ENCODE measurements at regions not wholly inside any gene's neighbourhood (a gene's known extent, or its start where the extent isn't known, plus 50 kb on each side); places are given as distances from the start of the nearest gene placed in this dataset.

DNA sequence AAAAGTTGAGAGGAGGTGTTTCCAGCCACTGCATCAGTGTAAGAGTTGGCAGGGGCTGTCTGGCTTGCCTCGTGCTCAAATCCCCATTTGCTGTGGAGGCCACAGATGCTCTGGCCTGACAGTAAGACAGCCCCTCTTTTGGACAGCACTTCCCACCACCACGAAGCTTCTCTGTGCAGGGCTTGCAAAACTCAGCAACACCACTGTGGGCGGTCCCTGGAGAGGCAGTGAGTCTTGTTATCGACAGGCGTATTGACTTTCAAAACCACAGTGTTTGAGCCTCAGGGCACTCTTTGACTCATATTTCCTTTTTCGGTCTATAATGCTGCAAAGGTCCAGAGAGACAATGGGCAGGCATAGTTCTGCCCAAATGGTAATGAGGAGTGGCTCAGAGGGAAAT, 539.5 kb downstream of the EBF1 start:
- no peaks in the 10 kb centered on the region for H4K20me1 ChIP-seq (ENCODE audit: low read depth, low read length)
- H3K4me2 ChIP-seq (ENCODE audit: low read depth, low read length, poor library complexity, severe bottlenecking) = no peak overlapping the region
- no peaks in the 10 kb centered on the region for H3K79me2 ChIP-seq (ENCODE audit: insufficient read depth, low read length)
- TF ChIP-seq, protein P1, sequence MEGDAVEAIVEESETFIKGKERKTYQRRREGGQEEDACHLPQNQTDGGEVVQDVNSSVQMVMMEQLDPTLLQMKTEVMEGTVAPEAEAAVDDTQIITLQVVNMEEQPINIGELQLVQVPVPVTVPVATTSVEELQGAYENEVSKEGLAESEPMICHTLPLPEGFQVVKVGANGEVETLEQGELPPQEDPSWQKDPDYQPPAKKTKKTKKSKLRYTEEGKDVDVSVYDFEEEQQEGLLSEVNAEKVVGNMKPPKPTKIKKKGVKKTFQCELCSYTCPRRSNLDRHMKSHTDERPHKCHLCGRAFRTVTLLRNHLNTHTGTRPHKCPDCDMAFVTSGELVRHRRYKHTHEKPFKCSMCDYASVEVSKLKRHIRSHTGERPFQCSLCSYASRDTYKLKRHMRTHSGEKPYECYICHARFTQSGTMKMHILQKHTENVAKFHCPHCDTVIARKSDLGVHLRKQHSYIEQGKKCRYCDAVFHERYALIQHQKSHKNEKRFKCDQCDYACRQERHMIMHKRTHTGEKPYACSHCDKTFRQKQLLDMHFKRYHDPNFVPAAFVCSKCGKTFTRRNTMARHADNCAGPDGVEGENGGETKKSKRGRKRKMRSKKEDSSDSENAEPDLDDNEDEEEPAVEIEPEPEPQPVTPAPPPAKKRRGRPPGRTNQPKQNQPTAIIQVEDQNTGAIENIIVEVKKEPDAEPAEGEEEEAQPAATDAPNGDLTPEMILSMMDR (IDR thresholded peaks at IDR 0.05; ENCODE audit: insufficient read depth, low read length, poor library complexity, severe bottlenecking) = no peak
- TF ChIP-seq EZH2phosphoT487 (conservative IDR thresholded peaks at IDR 0.05; ENCODE audit: low read length) = no peak
- no peaks in the 10 kb centered on the region for H3F3A ChIP-seq (ENCODE audit: insufficient read depth)
- no peak overlapping the region for H3K27ac ChIP-seq (ENCODE audit: low read depth, low read length)
- H3K9me2 ChIP-seq (replicated peaks; ENCODE audit: insufficient read depth, low read length) = no peaks in the 10 kb centered on the region
- no peaks in the 10 kb centered on the region for H3K36me3 ChIP-seq (ENCODE audit: low read length)
- H3K9ac ChIP-seq (ENCODE audit: low read length) = no peak overlapping the region
- no peak overlapping the region for H3K4me3 ChIP-seq (ENCODE audit: insufficient read depth, low read length, poor library complexity, severe bottlenecking)
- H3K27me3 ChIP-seq (ENCODE audit: low read length) = no peaks in the 10 kb centered on the region
- H3K9me3 ChIP-seq (ENCODE audit: insufficient read depth, low read length) = no peaks in the 10 kb centered on the region
- H2AFZ ChIP-seq (ENCODE audit: low read depth, low read length, severe bottlenecking) = no peak overlapping the region

DNA sequence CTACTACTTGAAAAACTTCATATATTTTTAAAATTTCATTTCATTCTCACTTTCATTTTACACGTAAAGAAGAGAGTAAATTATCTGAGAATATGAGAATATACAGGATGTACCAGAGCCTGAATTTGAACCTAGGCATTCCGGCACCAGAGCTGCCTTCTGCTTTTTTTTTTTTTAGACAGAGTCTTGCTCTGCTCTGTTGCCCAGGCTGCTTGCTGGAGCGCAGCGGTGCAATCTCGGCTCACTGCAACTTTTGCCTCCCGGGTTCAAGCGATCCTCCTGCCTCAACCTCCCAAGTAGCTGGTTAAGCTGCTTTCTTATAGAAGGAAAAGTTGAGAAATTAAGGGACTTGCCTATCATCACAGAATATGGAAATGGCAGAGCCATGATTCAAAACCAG, 540.1 kb downstream of the EBF1 start:
- H3K4me3 ChIP-seq (ENCODE audit: insufficient read depth, low read length, poor library complexity, severe bottlenecking) = no peak overlapping the region
- TF ChIP-seq EZH2phosphoT487 (conservative IDR thresholded peaks at IDR 0.05; ENCODE audit: low read length) = no peak
- TF ChIP-seq, protein P1 (IDR thresholded peaks at IDR 0.05; ENCODE audit: insufficient read depth, low read length, poor library complexity, severe bottlenecking) = no peak
- no peaks in the 10 kb centered on the region for H3K9me2 ChIP-seq (replicated peaks; ENCODE audit: insufficient read depth, low read length)
- no peaks in the 10 kb centered on the region for H3K27me3 ChIP-seq (ENCODE audit: low read length)
- H3K36me3 ChIP-seq (ENCODE audit: low read length) = no peaks in the 10 kb centered on the region
- no peaks in the 10 kb centered on the region for H3K9me3 ChIP-seq (ENCODE audit: insufficient read depth, low read length)
- no peak overlapping the region for H3K27ac ChIP-seq (ENCODE audit: low read depth, low read length)
- H3K79me2 ChIP-seq (ENCODE audit: insufficient read depth, low read length) = no peaks in the 10 kb centered on the region
- H2AFZ ChIP-seq (ENCODE audit: low read depth, low read length, severe bottlenecking) = no peak overlapping the region
- no peak overlapping the region for H3K9ac ChIP-seq (ENCODE audit: low read length)
- H4K20me1 ChIP-seq (ENCODE audit: low read depth, low read length) = no peaks in the 10 kb centered on the region
- H3F3A ChIP-seq (ENCODE audit: insufficient read depth) = no peaks in the 10 kb centered on the region
- H3K4me2 ChIP-seq (ENCODE audit: low read depth, low read length, poor library complexity, severe bottlenecking) = no peak overlapping the region

DNA sequence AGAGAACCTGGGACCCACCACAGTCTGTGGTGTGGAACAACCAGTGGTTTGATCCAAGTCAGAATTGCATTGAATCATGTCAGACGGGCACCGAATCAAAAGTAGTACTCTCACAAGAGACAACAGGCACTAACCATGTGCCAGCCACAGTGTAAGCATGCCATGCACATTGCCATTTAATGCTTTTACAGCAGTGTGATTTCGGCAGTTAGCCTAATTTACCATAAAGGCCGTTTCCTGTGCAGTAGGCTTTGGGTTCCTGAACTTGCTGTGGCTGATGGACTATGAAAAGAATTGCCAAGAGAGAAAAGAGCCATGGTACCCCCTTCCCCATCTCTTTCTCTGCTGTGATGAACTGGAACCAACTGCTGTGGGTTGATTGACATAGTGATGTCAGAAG, 540.6 kb downstream of the EBF1 start:
- H3K27ac ChIP-seq (ENCODE audit: low read depth, low read length) = no peak overlapping the region
- H3F3A ChIP-seq (ENCODE audit: insufficient read depth) = no peaks in the 10 kb centered on the region
- no peak overlapping the region for H3K9ac ChIP-seq (ENCODE audit: low read length)
- no peak overlapping the region for H2AFZ ChIP-seq (ENCODE audit: low read depth, low read length, severe bottlenecking)
- no peaks in the 10 kb centered on the region for H3K79me2 ChIP-seq (ENCODE audit: insufficient read depth, low read length)
- H4K20me1 ChIP-seq (ENCODE audit: low read depth, low read length) = no peaks in the 10 kb centered on the region
- H3K27me3 ChIP-seq (ENCODE audit: low read length) = no peaks in the 10 kb centered on the region
- H3K4me3 ChIP-seq (ENCODE audit: insufficient read depth, low read length, poor library complexity, severe bottlenecking) = no peak overlapping the region
- H3K9me3 ChIP-seq (ENCODE audit: insufficient read depth, low read length) = no peaks in the 10 kb centered on the region
- H3K9me2 ChIP-seq (replicated peaks; ENCODE audit: insufficient read depth, low read length) = no peaks in the 10 kb centered on the region
- TF ChIP-seq EZH2phosphoT487 (conservative IDR thresholded peaks at IDR 0.05; ENCODE audit: low read length) = no peak
- TF ChIP-seq, protein P1 (IDR thresholded peaks at IDR 0.05; ENCODE audit: insufficient read depth, low read length, poor library complexity, severe bottlenecking) = no peak
- no peaks in the 10 kb centered on the region for H3K36me3 ChIP-seq (ENCODE audit: low read length)
- H3K4me2 ChIP-seq (ENCODE audit: low read depth, low read length, poor library complexity, severe bottlenecking) = no peak overlapping the region

DNA sequence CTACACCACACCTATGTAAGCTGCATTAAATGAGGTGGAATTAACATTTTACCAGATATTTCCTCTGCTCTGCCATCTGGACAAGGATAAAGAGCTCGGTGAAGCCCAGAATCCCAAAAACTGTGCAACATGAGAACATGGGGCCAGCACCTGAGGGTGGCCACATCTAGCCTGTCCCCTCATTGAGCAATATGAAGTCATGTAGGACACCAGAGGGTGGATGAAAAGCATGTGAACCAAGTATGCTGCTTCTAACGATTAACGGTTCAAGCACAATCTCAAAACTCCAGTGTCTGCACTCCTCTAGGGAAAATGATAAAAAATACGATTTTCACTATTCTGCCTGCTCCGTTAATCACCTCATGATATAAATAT, 545.8 kb downstream of the EBF1 start:
- Histone ChIP-seq H3K4me2 (ENCODE audit: low read depth, low read length, poor library complexity, severe bottlenecking) (no peak overlapping the region), H3K9ac (ENCODE audit: low read length) (no peak overlapping the region), H4K20me1 (ENCODE audit: low read depth, low read length) (no peaks in the 10 kb centered on the region), H3K4me3 (ENCODE audit: insufficient read depth, low read length, poor library complexity, severe bottlenecking) (no peak overlapping the region), H2AFZ (ENCODE audit: low read depth, low read length, severe bottlenecking) (no peak overlapping the region), H3K36me3 (ENCODE audit: low read length) (no peaks in the 10 kb centered on the region), H3K27ac (ENCODE audit: low read depth, low read length) (no peak overlapping the region), H3K9me3 (ENCODE audit: insufficient read depth, low read length) (no peaks in the 10 kb centered on the region), H3K27me3 (ENCODE audit: low read length) (no peaks in the 10 kb centered on the region), H3K79me2 (ENCODE audit: insufficient read depth, low read length) (no peaks in the 10 kb centered on the region), H3K9me2 (replicated peaks; ENCODE audit: insufficient read depth, low read length) (no peaks in the 10 kb centered on the region), H3F3A (ENCODE audit: insufficient read depth) (no peaks in the 10 kb centered on the region)
- TF ChIP-seq, protein P1 (IDR thresholded peaks at IDR 0.05; ENCODE audit: insufficient read depth, low read length, poor library complexity, severe bottlenecking) = no peak
- no peak for TF ChIP-seq EZH2phosphoT487 (conservative IDR thresholded peaks at IDR 0.05; ENCODE audit: low read length)

Measured in SU-DHL-6 (cell line).